GM19023 (cell line): ENCODE measurements at regions not wholly inside any gene's neighbourhood (a gene's known extent, or its start where the extent isn't known, plus 50 kb on each side); places are given as distances from the start of the nearest gene placed in this dataset.

Experiments
- ATAC-seq: cut with Tn5 transposase; IDR thresholded peaks from one replicate; pipeline ENCODE4 v1.9.1; 2021; ENCODE audit warnings: mild to moderate bottlenecking, moderate library complexity; ENCODE audit not compliant: unreplicated experiment

- ATAC-seq, result no peak
Observed at GRCh38 chr5:110209401-110209800, 517.1 kb downstream of the TMEM232 start.

- ATAC-seq, result no peak
Observed at GRCh38 chr5:110218981-110219380, 507.5 kb downstream of the TMEM232 start.

DNA sequence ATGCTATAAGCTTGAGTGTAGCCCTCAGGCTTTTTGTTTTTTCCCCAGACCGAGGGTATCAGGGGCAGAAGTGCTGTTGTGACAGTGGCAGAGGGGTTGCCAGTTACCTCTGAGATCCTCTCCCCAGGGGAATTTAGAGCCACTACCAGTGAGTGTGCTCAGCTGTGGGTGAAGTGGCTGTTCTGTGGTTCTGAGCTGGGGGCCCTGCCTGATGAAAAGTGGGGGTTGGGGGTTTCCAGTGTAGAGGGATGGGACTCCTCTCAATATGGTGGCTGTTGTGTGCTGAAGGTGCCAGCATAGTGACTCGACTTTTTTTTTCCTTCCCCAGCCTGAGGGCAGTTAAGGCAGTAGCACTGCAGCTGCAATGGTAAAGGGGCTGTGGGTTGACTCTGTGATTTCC lies 506.7 kb downstream of the TMEM232 start:
- ATAC-seq, result no peak

DNA sequence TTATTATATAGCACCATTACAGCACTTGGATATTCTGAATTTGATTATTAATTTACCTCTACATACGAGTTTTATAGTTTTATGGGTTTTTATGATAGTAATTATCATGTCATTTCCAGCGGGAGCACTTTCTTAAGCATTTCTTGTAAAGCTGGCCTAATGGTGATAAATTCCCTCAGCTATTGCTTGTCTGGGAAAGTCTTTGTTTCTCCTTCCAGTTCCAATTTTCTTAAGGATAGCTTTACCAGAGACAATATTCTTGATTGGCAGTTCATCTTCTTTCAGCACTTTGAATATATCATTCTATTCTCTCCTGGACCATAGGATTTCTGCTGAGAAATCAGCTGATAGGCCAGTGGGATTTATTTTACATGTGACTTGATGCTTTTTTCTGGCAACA lies 505.4 kb downstream of the TMEM232 start:
- no peak for ATAC-seq

GRCh38 chr5:110224050-110224449 lies 502.4 kb downstream of the TMEM232 start:
- no peak for ATAC-seq

DNA sequence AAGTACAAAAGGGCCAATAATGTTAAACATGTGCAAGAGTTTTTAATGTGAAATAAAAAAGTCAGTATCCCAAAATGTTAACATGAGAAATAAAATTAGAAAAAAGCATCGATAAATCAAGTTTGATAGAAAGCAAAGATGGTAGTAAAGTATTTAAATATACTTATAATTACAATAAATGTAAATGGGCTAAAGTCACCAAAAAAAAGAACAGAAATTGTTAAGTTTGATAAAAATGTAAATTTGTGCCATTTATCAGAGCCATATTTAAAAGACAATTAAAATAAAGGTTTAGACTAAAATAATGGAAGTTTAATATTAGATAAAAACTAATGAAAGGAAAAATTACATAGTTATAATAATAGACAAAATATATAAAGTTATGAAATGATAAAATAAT lies 500.5 kb downstream of the TMEM232 start:
- ATAC-seq, result no peak

GRCh38 chr5:110239786-110240185 lies 486.7 kb downstream of the TMEM232 start:
- no peak for ATAC-seq

GRCh38 chr5:110242950-110243349 lies 483.5 kb downstream of the TMEM232 start:
- ATAC-seq, result no peak

DNA sequence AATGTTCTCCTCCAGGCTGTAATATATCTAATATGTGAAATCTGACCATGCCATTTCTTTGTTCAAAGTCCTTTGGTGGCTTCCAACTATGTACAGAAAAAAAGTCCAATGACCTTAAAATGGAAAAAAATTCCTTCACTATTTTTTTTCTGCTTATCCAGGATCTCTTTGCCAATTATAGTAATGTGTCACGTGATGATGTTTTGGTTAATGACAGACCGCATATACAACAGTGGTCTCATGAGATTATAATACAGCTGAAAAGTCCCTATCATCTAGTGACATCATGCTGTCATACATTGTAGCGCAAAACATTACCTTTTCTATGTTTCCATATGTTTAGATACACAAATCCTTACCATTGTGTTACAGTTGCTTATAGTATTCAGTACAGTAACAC lies 477.6 kb downstream of the TMEM232 start:
- ATAC-seq, result no peak

- ATAC-seq, result no peak
Observed at GRCh38 chr5:110250355-110250754, 476.1 kb downstream of the TMEM232 start.

GRCh38 chr5:110250755-110251154 lies 475.7 kb downstream of the TMEM232 start:
- no peak for ATAC-seq

GRCh38 chr5:110251366-110251765 lies 475.1 kb downstream of the TMEM232 start:
- ATAC-seq, result no peak

DNA sequence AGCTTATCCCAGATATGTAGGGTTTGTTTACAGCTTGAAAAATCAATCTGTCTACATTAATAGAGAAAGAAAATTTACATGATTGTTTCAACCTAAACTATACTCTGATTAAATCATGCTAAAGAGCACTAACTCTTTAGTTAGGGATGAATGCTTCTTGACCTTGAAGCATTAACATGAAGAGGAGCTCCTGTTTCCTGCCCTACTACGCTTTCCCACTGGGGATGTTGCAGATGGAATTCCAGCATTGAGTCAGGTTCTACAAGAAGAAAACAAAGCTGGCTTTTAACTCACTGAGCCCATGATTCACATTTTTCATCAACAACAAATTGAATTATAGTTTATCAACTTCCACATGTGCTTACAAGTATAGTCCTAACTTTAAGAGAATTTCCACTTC lies 471.3 kb downstream of the TMEM232 start:
- no peak for ATAC-seq

DNA sequence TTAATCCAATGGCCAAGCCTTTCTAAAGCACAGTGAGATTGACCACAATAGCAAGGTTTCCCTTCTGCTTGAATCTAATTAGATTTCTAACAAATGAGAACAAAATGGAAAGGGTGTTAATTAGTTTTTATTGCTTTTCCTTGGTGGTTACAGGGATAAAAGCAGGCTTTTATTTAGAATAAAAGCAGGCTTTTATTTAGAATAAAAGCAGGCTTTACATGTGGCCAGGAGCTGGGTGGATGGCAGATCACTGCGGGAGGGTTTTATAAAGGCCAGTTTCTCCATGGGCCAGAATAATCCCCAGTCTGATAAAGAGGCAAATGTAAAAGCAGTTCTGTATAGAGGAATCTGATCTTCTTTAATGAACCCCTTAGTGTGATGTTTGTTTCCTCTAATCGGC lies 470.2 kb downstream of the TMEM232 start:
- no peak for ATAC-seq

DNA sequence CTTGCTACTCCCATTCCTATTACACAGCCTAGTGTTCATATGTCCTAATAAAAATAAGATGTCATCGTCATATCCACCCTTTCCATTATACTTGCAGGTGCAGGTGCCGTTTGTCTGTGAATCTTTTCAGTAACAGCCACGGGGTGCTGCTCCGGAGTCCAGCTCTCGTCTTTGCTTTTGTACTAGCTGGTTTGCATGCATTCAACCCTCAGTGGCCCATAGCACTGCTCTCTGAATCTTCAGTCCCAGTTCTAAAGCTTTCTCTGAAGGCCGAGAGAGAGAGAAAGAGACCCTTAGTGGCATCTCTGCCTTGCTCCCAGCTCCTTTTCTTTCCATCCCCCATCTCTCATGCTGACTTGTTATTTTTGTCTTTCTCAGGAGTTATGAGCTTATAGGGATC lies 468.5 kb downstream of the TMEM232 start:
- ATAC-seq, result no peak

- ATAC-seq, result no peak
Observed at GRCh38 chr5:110258460-110259216, 467.8 kb downstream of the TMEM232 start.

GRCh38 chr5:110262749-110263148 lies 463.7 kb downstream of the TMEM232 start:
- no peak for ATAC-seq

- ATAC-seq, result no peak
Observed at GRCh38 chr5:110264661-110265060, 461.8 kb downstream of the TMEM232 start.

DNA sequence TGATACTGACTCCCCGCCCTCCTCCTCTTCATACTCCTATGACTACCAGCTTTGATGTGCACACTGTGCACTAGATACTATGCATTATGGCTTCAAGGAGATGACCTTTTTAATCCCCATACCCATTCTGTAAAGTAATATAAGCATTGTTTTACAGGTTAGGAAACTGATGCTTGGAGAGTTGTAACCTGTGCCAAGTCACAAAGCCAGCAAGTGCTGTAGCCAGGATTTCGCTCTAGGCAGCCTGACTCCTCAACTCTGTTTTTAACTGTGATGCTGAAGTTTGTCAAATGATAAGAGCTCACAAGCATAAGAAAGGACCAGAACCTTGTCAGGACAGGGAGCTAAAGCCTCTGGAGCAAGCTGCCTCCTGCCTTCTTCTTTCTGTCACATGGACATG lies 461.3 kb downstream of the TMEM232 start:
- no peak for ATAC-seq

- ATAC-seq, result no peak
Observed at GRCh38 chr5:110267714-110268113, 458.8 kb downstream of the TMEM232 start.

DNA sequence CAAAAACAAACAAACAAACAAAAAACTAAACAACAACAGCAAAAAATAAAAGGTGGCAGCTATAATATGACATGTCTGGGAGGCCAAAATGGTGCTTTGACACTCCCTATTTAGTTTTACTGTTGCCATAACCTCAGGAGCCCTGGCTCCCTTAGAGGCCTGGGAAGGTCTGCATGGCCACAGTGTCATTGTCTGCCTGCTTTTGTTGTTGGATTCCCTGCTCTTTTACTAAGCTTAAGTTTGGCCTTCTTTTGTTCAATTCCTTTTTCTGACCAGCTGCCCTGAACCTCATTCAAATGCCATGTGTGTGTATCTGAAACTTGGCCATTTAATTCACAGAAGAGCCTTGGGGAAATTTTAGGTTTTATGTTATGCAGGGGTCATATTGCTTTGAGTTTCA lies 458.2 kb downstream of the TMEM232 start:
- no peak for ATAC-seq

GRCh38 chr5:110268985-110269384 lies 457.5 kb downstream of the TMEM232 start:
- ATAC-seq, result no peak

- ATAC-seq, result no peak
Observed at GRCh38 chr5:110269478-110270142, 456.9 kb downstream of the TMEM232 start.
